22Rv1 (cell line): ENCODE measurements at regions not wholly inside any gene's neighbourhood (a gene's known extent, or its start where the extent isn't known, plus 50 kb on each side); places are given as distances from the start of the nearest gene placed in this dataset.
"Not testable (repeated sequence)": the region's sequence is repeated elsewhere in the genome, so short reads cannot be mapped to it uniquely, and the experiment has no call there.

Experiments
- H3K27ac ChIP-seq: fragments of 450-650 bp; 2 replicates; pipeline ENCODE4 v1.5.1; 2017
- CTCF ChIP-seq: fragments of 450-650 bp; IDR thresholded peaks from 2 replicates; pipeline ENCODE4 v1.5.1; 2017; ENCODE audit warnings: mild to moderate bottlenecking
- ZFX ChIP-seq: fragments of 450-650 bp; IDR thresholded peaks from 2 replicates; pipeline ENCODE4 v1.6.1; 2017; ENCODE audit warnings: antibody characterized with exemption, borderline replicate concordance

- no peak for TF ChIP-seq ZFX
- TF ChIP-seq CTCF: no peak
- H3K27ac ChIP-seq: no peak overlapping the region
Measured at GRCh38 chr7:16369855-16370254, 51.5 kb downstream of the CRPPA start.

GRCh38 chr7:16369309-16369708 is 52.0 kb downstream of the CRPPA start:
- H3K27ac ChIP-seq: not testable (repeated sequence)

GRCh38 chr7:16368885-16369284 is 52.5 kb downstream of the CRPPA start:
- H3K27ac ChIP-seq: no peak overlapping the region
- TF ChIP-seq CTCF: no peak
- no peak for TF ChIP-seq ZFX

GRCh38 chr7:16367115-16367514 is 54.2 kb downstream of the CRPPA start:
- H3K27ac ChIP-seq: no peak overlapping the region
- TF ChIP-seq CTCF: no peak
- no peak for TF ChIP-seq ZFX

GRCh38 chr7:16365952-16366351 is 55.4 kb downstream of the CRPPA start:
- no peak for TF ChIP-seq CTCF
- no peak for TF ChIP-seq ZFX
- H3K27ac ChIP-seq: no peak overlapping the region

GRCh38 chr7:16365177-16365576 is 56.2 kb downstream of the CRPPA start:
- H3K27ac ChIP-seq: no peak overlapping the region
- TF ChIP-seq ZFX (no peak), CTCF (no peak)

- no peak overlapping the region for H3K27ac ChIP-seq
- TF ChIP-seq CTCF (no peak), ZFX (no peak)
Measured at GRCh38 chr7:16359216-16359615, 62.1 kb downstream of the CRPPA start.

- TF ChIP-seq ZFX: no peak
- TF ChIP-seq CTCF: no peak
- H3K27ac ChIP-seq: no peak overlapping the region
Measured at GRCh38 chr7:16357921-16358320, 63.4 kb downstream of the CRPPA start.
